ENCODE measurements at regions not wholly inside any gene's neighbourhood (a gene's known extent, or its start where the extent isn't known, plus 50 kb on each side); places are given as distances from the start of the nearest gene placed in this dataset.
"Not testable (repeated sequence)": the region's sequence is repeated elsewhere in the genome, so short reads cannot be mapped to it uniquely, and the experiment has no call there.

- DNase-seq, result no peak
Observed at GRCh38 chr7:12890586-12890985, 203.2 kb downstream of the ARL4A start.

- no peak for DNase-seq
Observed at GRCh38 chr7:12893292-12893691, 205.9 kb downstream of the ARL4A start.

- no peak for DNase-seq
Observed at GRCh38 chr7:12895296-12895695, 207.9 kb downstream of the ARL4A start.

GRCh38 chr7:12896316-12896715, 208.9 kb downstream of the ARL4A start:
- DNase-seq, result no peak

GRCh38 chr7:12898004-12898403, 210.6 kb downstream of the ARL4A start:
- no peak for DNase-seq

GRCh38 chr7:12898620-12899019, 211.2 kb downstream of the ARL4A start:
- no peak for DNase-seq

- DNase-seq, result no peak
Observed at GRCh38 chr7:12905671-12906070, 218.2 kb downstream of the ARL4A start.

GRCh38 chr7:12907774-12908173, 220.3 kb downstream of the ARL4A start:
- no peak for DNase-seq

- DNase-seq, result no peak
Observed at GRCh38 chr7:12909483-12909882, 222.1 kb downstream of the ARL4A start.

- DNase-seq, result no peak
Observed at GRCh38 chr7:12911053-12911452, 223.6 kb downstream of the ARL4A start.

- DNase-seq, result no peak
Observed at GRCh38 chr7:12913002-12913401, 225.6 kb downstream of the ARL4A start.

GRCh38 chr7:12917801-12918200, 230.4 kb downstream of the ARL4A start:
- no peak for DNase-seq

- no peak for DNase-seq
Observed at GRCh38 chr7:12921751-12922345, 234.4 kb downstream of the ARL4A start.

- DNase-seq, result no peak
Observed at GRCh38 chr7:12923971-12924370, 236.5 kb downstream of the ARL4A start.

- DNase-seq, result no peak
Observed at GRCh38 chr7:12926206-12926605, 238.8 kb downstream of the ARL4A start.

GRCh38 chr7:12927635-12928434, 240.4 kb downstream of the ARL4A start:
- DNase-seq, result no peak

GRCh38 chr7:12929476-12930140, 242.2 kb downstream of the ARL4A start:
- no peak for DNase-seq

- DNase-seq, result no peak
Observed at GRCh38 chr7:12930534-12930933, 243.1 kb downstream of the ARL4A start.

GRCh38 chr7:12931465-12931864, 244.0 kb downstream of the ARL4A start:
- DNase-seq, result not testable (repeated sequence)

- no peak for DNase-seq
Observed at GRCh38 chr7:12939694-12940093, 252.3 kb downstream of the ARL4A start.

GRCh38 chr7:12941512-12941911, 254.1 kb downstream of the ARL4A start:
- DNase-seq, result no peak

GRCh38 chr7:12942609-12943008, 255.2 kb downstream of the ARL4A start:
- no peak for DNase-seq

GRCh38 chr7:12943781-12944180, 256.3 kb downstream of the ARL4A start:
- no peak for DNase-seq

GRCh38 chr7:12945901-12946300, 258.5 kb downstream of the ARL4A start:
- DNase-seq, result no peak

All from CD4-positive, alpha-beta T cell treated with Interleukin-6 for 4 hours (primary cell).